ENCODE measurements at regions not wholly inside any gene's neighbourhood (a gene's known extent, or its start where the extent isn't known, plus 50 kb on each side); places are given as distances from the start of the nearest gene placed in this dataset.
"Not testable (repeated sequence)": the region's sequence is repeated elsewhere in the genome, so short reads cannot be mapped to it uniquely, and the experiment has no call there.

DNA sequence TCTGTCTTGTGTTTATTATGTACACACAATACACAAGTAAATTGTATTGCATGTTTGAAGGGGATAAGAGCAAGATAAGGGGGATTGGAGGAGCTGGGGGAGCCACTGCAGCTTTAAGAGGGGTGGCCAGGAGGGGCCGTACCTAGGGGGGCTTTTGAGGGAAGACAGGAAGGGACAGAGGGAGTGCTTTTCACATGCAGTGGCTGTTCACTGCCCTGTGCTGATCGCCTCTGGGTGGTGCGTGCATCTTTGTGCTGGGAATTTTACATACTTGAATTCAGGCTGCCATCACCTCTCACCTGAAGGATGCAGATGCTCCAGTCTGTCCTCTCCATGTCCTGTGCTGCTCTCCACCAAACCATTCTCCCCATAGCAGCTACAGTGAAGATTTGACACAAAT is 179.5 kb downstream of the PTPRU start:
- H3K27ac Mint-ChIP-seq = no peak overlapping the region
- H3K4me1 Mint-ChIP-seq = no peaks in the 10 kb centered on the region
- peaks cover 3 to 7% (median 4%) of the 10 kb centered on the region in 3 donors for H3K27me3 Mint-ChIP-seq (ENCODE audit: low read depth in 3 of 3)
- no peak for DNase-seq
- H3K4me3 Mint-ChIP-seq = no peak overlapping the region
- no peaks in the 10 kb centered on the region for H3K9me3 Mint-ChIP-seq
- no peaks in the 10 kb centered on the region for H3K36me3 Mint-ChIP-seq

DNA sequence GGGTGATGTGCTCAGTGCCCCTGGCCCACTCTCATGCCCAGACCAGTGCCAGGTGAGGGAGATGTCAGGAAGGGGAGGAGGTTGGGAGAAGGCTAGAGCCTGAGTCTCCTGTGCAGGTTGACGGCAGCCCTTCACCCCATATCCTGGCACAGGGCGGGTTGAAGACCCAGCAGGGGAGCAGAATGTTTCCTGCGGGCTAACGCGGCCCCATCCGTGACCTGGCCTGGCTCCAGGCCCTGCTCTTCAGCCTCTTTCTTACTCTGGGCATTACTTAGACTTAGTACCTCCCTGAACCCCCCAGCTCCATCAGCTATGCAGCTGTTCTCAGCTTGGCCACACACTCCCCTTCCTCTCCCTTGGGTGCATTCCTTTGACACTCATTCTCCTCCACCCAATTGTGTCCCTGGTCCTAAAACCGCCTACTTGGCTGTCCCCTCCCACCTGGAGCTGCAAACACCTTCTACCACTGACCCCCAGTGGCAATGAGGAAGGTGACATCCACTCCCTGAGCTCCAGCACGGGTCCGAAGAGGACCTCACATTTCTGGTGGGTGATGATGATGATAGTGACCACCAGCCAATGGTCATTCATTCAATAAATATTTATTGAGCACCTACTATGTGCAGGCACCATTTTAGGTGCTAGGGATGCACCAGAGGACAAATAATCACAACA is 179.0 kb downstream of the PTPRU start:
- Mint-ChIP-seq H3K4me1 (no peaks in the 10 kb centered on the region), H3K9me3 (no peaks in the 10 kb centered on the region)
- DNase-seq = no peak

DNA sequence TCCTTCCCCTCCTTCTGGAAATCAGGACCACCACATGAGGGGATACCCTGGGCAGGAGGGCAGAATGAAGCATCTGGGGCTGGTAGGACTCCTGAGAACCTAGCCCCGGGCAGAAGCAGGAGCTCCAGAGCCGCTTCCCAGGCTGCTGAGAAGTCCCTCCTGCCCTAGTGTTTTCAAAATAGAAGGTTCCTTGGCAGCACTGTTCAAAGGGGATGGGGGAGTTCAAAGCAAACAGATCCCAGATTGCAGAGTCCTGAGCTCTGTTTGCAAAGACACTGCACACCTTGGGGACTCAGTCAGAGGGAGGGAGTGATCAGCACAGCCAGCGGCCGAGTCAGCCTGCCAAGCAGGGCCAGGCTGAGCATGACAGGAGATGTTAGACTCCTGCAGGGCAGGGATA is 177.8 kb downstream of the PTPRU start:
- Mint-ChIP-seq H3K36me3 (no peaks in the 10 kb centered on the region), H3K9me3 (no peaks in the 10 kb centered on the region), H3K27ac (no peak overlapping the region), H3K27me3 (ENCODE audit: low read depth in 3 of 3) (peaks cover 2 to 7% (median 4%) of the 10 kb centered on the region in 3 donors), H3K4me3 (no peak overlapping the region), H3K4me1 (no peaks in the 10 kb centered on the region)
- no peak for DNase-seq

More for the DNA sequence above, 179.0 kb downstream of the PTPRU start:
- H3K36me3 Mint-ChIP-seq = no peaks in the 10 kb centered on the region
- no peak overlapping the region for H3K27ac Mint-ChIP-seq
- no peak overlapping the region for H3K4me3 Mint-ChIP-seq
- peaks cover 2 to 7% (median 4%) of the 10 kb centered on the region in 3 donors for H3K27me3 Mint-ChIP-seq (ENCODE audit: low read depth in 3 of 3)

DNA sequence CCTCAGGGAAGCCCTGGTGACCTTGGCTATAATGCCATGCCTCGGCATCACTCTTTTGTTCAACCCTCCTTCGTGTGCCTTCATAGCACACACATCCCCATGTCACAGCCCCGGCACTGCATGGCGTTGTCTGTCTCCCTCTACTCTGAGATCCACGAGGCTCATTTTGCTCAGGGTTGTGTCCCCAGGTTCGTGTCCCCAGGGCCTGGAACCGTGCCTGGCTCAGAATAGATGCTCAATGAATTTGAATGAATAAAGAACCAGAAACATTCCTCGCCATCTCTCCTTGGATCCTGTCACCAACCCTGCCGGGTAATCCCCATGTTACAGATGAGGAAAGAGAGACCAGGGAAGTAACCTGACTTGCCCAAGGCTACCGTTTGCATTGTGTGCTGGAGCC is 177.3 kb downstream of the PTPRU start:
- Mint-ChIP-seq H3K27ac (no peak overlapping the region), H3K36me3 (no peaks in the 10 kb centered on the region), H3K9me3 (no peaks in the 10 kb centered on the region), H3K4me1 (no peaks in the 10 kb centered on the region), H3K27me3 (ENCODE audit: low read depth in 3 of 3) (peaks cover 2 to 7% (median 4%) of the 10 kb centered on the region in 3 donors), H3K4me3 (no peak overlapping the region)
- DNase-seq = no peak

DNA sequence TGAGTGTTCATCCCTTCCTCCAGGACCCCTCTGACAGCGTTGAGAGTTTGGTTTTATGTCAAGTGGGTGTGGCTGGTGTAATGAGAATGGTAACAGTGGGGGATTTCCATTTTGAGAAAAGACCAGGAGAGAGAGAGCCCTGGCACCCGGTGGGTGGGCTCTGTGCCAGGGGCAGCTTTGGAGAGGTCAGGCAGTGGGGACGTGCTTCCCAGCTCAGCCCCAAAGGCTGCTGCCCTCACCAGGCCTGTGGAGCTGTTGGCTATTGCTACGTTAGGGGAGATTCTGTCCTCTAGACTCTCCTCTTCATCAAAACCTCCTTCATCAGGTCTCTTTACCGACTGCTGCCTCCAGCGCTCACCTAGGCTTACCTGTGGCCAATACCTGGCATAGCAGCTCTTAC is 176.3 kb downstream of the PTPRU start:
- Mint-ChIP-seq H3K27me3 (ENCODE audit: low read depth in 3 of 3) (peaks cover 2 to 7% (median 4%) of the 10 kb centered on the region in 3 donors), H3K36me3 (no peaks in the 10 kb centered on the region), H3K9me3 (no peaks in the 10 kb centered on the region), H3K4me3 (no peak overlapping the region), H3K4me1 (no peaks in the 10 kb centered on the region), H3K27ac (no peak overlapping the region)
- no peak for DNase-seq

DNA sequence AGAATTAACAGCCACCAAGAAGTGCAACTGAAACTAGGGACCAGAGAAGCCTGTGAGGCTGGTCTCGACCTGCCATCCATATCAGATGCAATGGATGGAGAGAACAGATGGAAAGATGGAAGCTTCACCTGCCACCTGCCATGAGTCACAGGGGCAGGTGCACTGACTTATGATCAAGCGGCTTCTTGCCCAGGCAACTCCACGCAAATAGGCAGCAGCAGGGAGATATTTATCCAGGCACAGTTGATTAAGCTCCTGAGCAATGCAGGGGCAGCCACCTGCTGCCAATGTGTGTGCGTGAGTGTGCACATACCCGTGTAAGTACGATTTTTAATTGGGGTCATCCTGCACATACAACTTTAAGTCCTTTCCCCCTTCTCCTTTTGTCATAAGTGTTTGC is 174.2 kb downstream of the PTPRU start:
- no peak for DNase-seq
- H3K36me3 Mint-ChIP-seq = no peaks in the 10 kb centered on the region
- no peak overlapping the region for H3K27ac Mint-ChIP-seq
- peaks cover 2 to 5% (median 4%) of the 10 kb centered on the region in 3 donors for H3K27me3 Mint-ChIP-seq (ENCODE audit: low read depth in 3 of 3)
- H3K4me1 Mint-ChIP-seq = no peaks in the 10 kb centered on the region
- no peaks in the 10 kb centered on the region for H3K9me3 Mint-ChIP-seq
- no peak overlapping the region for H3K4me3 Mint-ChIP-seq

DNA sequence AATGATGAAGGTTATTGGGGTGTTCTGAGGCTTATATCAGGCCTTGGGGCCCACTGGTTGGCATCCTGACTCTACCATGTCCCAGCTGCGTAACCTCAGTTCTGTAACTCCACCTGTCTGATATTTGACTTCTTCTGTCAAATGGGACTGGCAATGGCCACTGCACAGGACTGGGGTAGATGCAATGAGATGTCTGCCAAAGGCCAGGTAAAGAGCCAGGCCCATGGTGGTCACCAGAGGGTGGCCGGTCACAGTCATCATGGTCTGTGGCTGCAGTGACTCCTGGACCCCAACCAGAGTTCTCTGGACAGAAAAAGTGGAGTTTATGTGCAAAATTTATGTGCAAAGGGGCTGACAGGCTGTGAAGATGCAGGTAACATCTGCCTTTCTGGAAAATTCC is 173.3 kb downstream of the PTPRU start:
- no peak overlapping the region for H3K4me3 Mint-ChIP-seq
- no peak for DNase-seq
- no peaks in the 10 kb centered on the region for H3K36me3 Mint-ChIP-seq
- H3K27me3 Mint-ChIP-seq (ENCODE audit: low read depth in 3 of 3) = peaks cover 2 to 4% (median 3%) of the 10 kb centered on the region in 3 donors
- H3K9me3 Mint-ChIP-seq = no peaks in the 10 kb centered on the region
- no peak overlapping the region for H3K27ac Mint-ChIP-seq
- H3K4me1 Mint-ChIP-seq = no peaks in the 10 kb centered on the region

DNA sequence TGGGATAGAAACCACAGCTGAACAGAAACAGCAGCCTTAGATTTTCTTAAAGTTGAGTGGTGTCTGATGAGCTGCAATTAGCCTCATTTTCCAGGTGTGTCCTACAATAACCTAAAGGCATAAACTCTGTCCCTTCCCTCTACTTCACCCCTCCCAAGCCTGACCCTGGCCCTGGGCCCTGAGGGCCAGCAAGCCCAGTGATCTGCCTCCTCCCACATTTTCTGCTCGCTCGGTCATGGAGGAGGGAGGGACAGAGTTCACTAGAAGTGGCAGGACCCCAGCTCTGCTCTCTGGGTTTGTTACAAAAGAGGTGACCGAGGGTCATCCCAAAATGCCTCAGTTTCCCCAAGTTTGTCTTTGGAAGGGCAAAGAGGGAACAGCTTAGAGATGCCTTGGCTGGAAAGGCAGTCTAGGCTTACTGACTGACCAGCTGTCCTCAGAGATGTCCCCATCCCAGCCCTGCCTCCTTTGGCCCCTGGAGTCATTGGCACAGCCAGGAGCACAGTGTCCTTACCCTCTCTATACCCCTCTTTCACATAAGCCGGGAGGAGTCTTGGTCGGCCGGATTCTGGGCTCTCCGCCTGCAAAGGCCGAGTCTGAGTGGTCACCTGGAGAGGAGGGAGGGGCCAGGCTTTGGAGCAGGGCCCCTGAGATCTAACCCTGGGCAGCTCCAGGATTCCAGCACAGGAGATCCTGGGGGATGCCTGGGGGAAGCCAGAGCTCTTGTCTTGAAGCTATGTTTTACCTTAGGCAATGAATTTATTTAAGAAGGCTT is 172.7 kb downstream of the PTPRU start:
- no peak overlapping the region for H3K27ac Mint-ChIP-seq
- no peaks in the 10 kb centered on the region for H3K36me3 Mint-ChIP-seq
- no peaks in the 10 kb centered on the region for H3K9me3 Mint-ChIP-seq
- no peak for DNase-seq
- no peak overlapping the region for H3K4me3 Mint-ChIP-seq
- no peaks in the 10 kb centered on the region for H3K4me1 Mint-ChIP-seq
- peaks cover 0 to 4% (median 2%) of the 10 kb centered on the region in 3 donors for H3K27me3 Mint-ChIP-seq (ENCODE audit: low read depth in 3 of 3)

DNA sequence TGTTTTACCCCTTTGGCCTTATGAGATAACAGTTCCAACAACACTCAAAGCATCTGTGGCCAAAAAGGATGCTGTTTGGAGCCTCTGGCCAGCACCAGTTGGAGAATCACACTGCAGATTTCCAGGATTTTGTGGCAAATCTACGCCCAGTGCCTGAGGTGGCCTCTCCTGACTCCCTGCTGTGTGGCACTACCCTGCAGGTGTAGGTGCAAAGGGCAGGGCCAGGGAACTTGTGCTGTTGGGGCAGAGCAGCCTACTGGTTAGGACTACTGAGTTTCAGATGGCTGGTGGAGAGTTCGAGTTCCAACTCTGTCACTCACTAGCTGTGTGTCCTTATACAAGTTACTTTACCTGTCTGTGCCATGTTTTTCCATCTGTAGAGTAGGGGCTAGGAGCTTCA is 170.5 kb downstream of the PTPRU start:
- no peak overlapping the region for H3K27ac Mint-ChIP-seq

DNA sequence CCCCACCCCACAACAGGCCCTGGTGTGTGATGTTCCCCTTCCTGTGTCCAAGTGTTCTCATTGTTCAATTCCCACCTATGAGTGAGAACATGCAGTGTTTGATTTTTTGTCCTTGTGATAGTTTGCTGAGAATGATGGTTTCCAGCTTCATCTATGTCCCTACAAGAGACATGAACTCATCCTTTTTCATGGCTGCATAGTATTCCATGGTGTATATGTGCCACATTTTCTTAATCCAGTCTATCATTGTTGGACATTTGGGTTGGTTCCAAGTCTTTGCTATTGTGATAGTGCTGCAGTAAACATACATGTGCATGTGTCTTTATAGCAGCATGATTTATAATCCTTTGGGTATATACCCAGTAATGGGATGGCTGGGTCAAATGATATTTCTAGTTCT is 163.9 kb downstream of the PTPRU start:
- H3K4me3 Mint-ChIP-seq; H3K27ac Mint-ChIP-seq; H3K27me3 Mint-ChIP-seq (ENCODE audit: low read depth in 3 of 3); DNase-seq; H3K9me3 Mint-ChIP-seq; H3K36me3 Mint-ChIP-seq; H3K4me1 Mint-ChIP-seq: not testable (repeated sequence)

More for the DNA sequence above, 170.5 kb downstream of the PTPRU start:
- H3K27me3 Mint-ChIP-seq (ENCODE audit: low read depth in 3 of 3) = peaks cover 0 to 9% (median 2%) of the 10 kb centered on the region in 3 donors
- DNase-seq = no peak
- H3K9me3 Mint-ChIP-seq = peaks cover 0 to 2% (median 0%) of the 10 kb centered on the region in 6 donors
- H3K36me3 Mint-ChIP-seq = no peaks in the 10 kb centered on the region
- H3K4me1 Mint-ChIP-seq = no peaks in the 10 kb centered on the region
- H3K4me3 Mint-ChIP-seq = no peak overlapping the region

DNA sequence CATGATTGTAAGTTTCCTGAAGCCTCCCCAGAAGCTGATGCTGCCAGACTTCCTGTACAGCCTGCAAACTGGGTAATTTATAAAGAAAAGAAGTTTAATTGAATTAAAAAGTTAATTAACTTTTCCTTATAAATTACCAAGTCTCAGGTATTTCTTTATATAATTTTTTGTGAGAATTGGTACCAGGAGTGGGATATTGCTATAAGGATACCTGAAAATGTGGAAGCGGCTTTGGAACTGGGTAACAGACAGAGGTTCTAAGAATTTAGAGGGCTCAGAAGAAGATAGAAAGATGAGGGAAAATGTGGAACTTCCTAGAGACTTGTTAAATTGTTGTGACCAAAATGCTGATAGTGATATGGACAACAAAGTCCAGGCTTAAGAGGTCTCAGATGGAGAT is 163.1 kb downstream of the PTPRU start:
- Mint-ChIP-seq H3K36me3 (no peaks in the 10 kb centered on the region), H3K27ac (no peak overlapping the region), H3K27me3 (ENCODE audit: low read depth in 3 of 3) (peaks cover 2 to 7% (median 3%) of the 10 kb centered on the region in 3 donors), H3K4me3 (no peak overlapping the region), H3K4me1 (no peaks in the 10 kb centered on the region), H3K9me3 (peaks cover 0 to 8% (median 4%) of the 10 kb centered on the region in 6 donors)
- DNase-seq = no peak

DNA sequence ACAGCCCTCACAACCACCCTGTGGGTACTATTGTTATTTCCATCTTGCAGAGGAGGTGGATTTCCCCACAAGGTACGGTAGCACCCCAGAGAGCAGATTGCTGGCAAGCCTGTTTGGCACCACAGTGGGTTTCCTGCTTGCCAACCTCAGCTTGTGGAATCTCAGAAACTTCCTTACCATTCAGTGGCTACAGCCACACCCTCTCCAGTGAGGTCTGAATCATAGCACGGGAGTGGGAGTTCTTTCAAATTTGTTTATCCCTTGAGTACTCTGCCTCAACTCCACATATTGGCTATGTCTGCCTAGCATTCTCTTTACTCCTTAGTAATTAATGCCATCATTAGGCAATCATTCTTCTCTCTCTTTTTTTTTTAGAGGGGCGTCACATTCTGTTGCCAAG is 162.1 kb downstream of the PTPRU start:
- peaks cover 0 to 8% (median 4%) of the 10 kb centered on the region in 6 donors for H3K9me3 Mint-ChIP-seq
- H3K27me3 Mint-ChIP-seq (ENCODE audit: low read depth in 3 of 3) = peaks cover 2 to 4% (median 3%) of the 10 kb centered on the region in 3 donors
- H3K4me3 Mint-ChIP-seq = no peak overlapping the region
- no peak for DNase-seq
- H3K36me3 Mint-ChIP-seq = no peaks in the 10 kb centered on the region
- no peak overlapping the region for H3K27ac Mint-ChIP-seq
- H3K4me1 Mint-ChIP-seq = no peaks in the 10 kb centered on the region

DNA sequence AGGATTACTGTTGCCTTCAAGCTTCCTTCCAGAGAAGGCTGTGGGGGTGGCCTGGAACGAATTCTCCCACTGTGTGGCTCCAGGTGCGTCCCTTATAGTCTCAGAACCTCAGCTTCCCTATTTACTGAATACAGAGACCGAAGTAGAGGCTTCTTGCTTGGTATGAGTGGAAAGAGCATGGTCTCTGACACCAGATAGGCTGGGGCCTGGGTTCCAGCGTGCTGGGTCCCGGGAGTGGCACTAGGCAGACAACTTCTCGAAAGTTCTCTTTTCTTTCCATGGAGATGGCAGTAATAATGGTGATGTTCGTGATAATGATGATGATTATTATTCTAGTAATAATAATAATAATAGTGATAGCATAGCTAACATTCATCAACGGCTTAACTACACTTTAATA is 161.7 kb downstream of the PTPRU start:
- Mint-ChIP-seq H3K4me3 (no peak overlapping the region), H3K36me3 (no peaks in the 10 kb centered on the region), H3K27me3 (ENCODE audit: low read depth in 3 of 3) (peaks cover 2 to 4% (median 3%) of the 10 kb centered on the region in 3 donors), H3K4me1 (no peaks in the 10 kb centered on the region), H3K27ac (no peak overlapping the region), H3K9me3 (peaks cover 0 to 8% (median 4%) of the 10 kb centered on the region in 6 donors)
- DNase-seq = no peak

DNA sequence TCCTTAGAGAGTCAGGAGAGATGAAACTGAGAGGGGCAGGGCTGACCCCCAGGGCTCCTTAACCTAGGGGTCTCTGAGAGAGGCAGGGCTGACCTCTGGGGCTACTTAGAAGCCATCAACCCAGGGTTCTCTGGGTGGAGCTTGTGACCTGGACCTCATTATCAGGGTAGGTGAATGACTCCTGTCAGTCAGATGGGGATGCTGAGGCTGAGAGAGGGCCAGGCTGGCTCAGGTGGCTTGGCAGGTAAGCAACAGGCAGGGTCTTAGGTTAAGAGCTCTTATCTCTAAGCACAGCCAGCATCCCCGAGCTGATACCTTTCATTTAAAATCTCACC is 160.9 kb downstream of the PTPRU start:
- Mint-ChIP-seq H3K27me3 (ENCODE audit: low read depth in 3 of 3) (peaks cover 0 to 2% (median 2%) of the 10 kb centered on the region in 3 donors), H3K36me3 (no peaks in the 10 kb centered on the region), H3K4me3 (no peak overlapping the region), H3K9me3 (peaks cover 0 to 8% (median 3%) of the 10 kb centered on the region in 6 donors), H3K4me1 (no peaks in the 10 kb centered on the region), H3K27ac (no peak overlapping the region)
- no peak for DNase-seq

Data from immature natural killer cell (primary cell).